Panc1 (cell line): ENCODE measurements at regions not wholly inside any gene's neighbourhood (a gene's known extent, or its start where the extent isn't known, plus 50 kb on each side); places are given as distances from the start of the nearest gene placed in this dataset.

ENCODE experiments used
- CTCF ChIP-seq: fragments of 450-650 bp; IDR thresholded peaks from 2 replicates; pipeline ENCODE4 v1.5.1; 2017; ENCODE audit warnings: mild to moderate bottlenecking
- POLR2AphosphoS5 ChIP-seq: IDR thresholded peaks from 2 replicates; pipeline ENCODE4 v1.6.1; 2012; ENCODE audit warnings: mild to moderate bottlenecking, low read depth, low read length, moderate library complexity
- REST ChIP-seq, 2 experiments: IDR thresholded peaks; 2 replicates each; pipeline ENCODE4 v1.6.1; 2011 to 2012; ENCODE audit warnings: low read depth in 2 of 2, control low read depth in 1 of 2, low read length in 1 of 2, mild to moderate bottlenecking in 1 of 2, moderate library complexity in 1 of 2; ENCODE audit not compliant: insufficient read depth in 1 of 2
- SIN3A ChIP-seq: IDR thresholded peaks from 2 replicates; pipeline ENCODE4 v1.6.1; 2012; ENCODE audit warnings: low read depth, mild to moderate bottlenecking, low read length, moderate library complexity, borderline replicate concordance; ENCODE audit not compliant: insufficient read depth

- TF ChIP-seq CTCF (no peak), POLR2AphosphoS5 (no peak), REST (IDR thresholded peaks at IDR 0.05; ENCODE audit: insufficient read depth in 1 of 2, low read depth in 2 of 2, low read length in 1 of 2) (no peak), SIN3A (no peak)
Measured at GRCh38 chr19:31534786-31535657, 185.8 kb upstream of the TSHZ3 start.
